Suprapubic skin (tissue), 4 donors: ENCODE measurements at regions not wholly inside any gene's neighbourhood (a gene's known extent, or its start where the extent isn't known, plus 50 kb on each side); places are given as distances from the start of the nearest gene placed in this dataset.
"Not testable (repeated sequence)": the region's sequence is repeated elsewhere in the genome, so short reads cannot be mapped to it uniquely, and the experiment has no call there.

ENCODE experiments used
- DNase-seq, 2 donors: peaks; one replicate each; pipeline ENCODE4 v3.0.0-alpha.2; 2019; ENCODE audit warnings: low spot score in 2 of 2
- H3K27ac ChIP-seq: fragments of 200-600 bp; sonication (generic); one replicate; pipeline ENCODE4 v1.5.1; 2019
- H3K27me3 ChIP-seq: fragments of 200-600 bp; sonication (generic); one replicate; pipeline ENCODE4 v1.5.1; 2019
- H3K36me3 ChIP-seq: fragments of 200-600 bp; sonication (generic); one replicate; pipeline ENCODE4 v1.5.1; 2019
- H3K4me1 ChIP-seq: fragments of 200-600 bp; sonication (generic); one replicate; pipeline ENCODE4 v1.5.1; 2019
- H3K4me3 ChIP-seq: fragments of 200-600 bp; sonication (generic); one replicate; pipeline ENCODE4 v1.5.1; 2019; ENCODE audit warnings: mild to moderate bottlenecking
- H3K9me3 ChIP-seq: fragments of 200-600 bp; sonication (generic); one replicate; pipeline ENCODE4 v1.5.1; 2019
- EP300 ChIP-seq: sonication (generic); formaldehyde crosslinking; IDR thresholded peaks from one replicate; pipeline ENCODE4 v1.6.1; 2017; ENCODE audit warnings: antibody characterized with exemption
- POLR2A ChIP-seq, 2 donors: fragments of 450-650 bp; IDR thresholded peaks; one replicate each; pipeline ENCODE4 v1.6.1; 2017; ENCODE audit warnings: antibody characterized with exemption in 2 of 2, mild to moderate bottlenecking in 2 of 2, moderate library complexity in 2 of 2
- POLR2AphosphoS5 ChIP-seq, 3 donors: sonication (generic); formaldehyde crosslinking; IDR thresholded peaks; one replicate each; pipeline ENCODE4 v1.6.1; 2017; ENCODE audit warnings: antibody characterized with exemption in 3 of 3
- WGBS: methylation state at CpG from one replicate; pipeline ENCODE4 v1.1.5; 2018; 5-methylcytosine and 5-hydroxymethylcytosine counted together
- TF ChIP-seq, protein P1 (sequence below), 2 donors: fragments of 200-600 bp in 1 of 2; fragments of 450-650 bp in 1 of 2; sonication (generic) in 1 of 2; IDR thresholded peaks; one replicate each; pipeline ENCODE4 v1.5.1; 2016 to 2019; ENCODE audit warnings: antibody characterized with exemption in 2 of 2, mild to moderate bottlenecking in 1 of 2, moderate library complexity in 1 of 2

DNA sequence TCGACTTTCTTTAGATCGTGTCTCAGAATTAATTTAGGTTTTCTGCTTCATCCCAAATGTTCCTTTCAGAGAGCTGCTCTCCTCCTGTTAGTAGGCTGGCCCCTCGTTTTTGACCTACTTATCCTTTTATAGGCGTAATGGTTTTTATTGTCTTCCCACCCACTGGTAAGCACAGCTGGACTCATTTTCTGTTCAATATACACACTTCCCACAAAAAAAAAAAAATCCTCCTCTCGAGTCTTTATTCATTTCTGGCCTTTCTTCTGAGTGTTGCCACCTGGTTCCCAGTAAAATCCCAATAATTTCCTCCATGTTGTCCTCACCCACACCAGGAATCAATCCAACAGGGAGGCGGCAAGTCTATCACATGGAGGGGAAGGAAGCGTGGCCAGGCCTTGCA, 970.2 kb upstream of the CELF2 start:
- TF ChIP-seq, protein P1, sequence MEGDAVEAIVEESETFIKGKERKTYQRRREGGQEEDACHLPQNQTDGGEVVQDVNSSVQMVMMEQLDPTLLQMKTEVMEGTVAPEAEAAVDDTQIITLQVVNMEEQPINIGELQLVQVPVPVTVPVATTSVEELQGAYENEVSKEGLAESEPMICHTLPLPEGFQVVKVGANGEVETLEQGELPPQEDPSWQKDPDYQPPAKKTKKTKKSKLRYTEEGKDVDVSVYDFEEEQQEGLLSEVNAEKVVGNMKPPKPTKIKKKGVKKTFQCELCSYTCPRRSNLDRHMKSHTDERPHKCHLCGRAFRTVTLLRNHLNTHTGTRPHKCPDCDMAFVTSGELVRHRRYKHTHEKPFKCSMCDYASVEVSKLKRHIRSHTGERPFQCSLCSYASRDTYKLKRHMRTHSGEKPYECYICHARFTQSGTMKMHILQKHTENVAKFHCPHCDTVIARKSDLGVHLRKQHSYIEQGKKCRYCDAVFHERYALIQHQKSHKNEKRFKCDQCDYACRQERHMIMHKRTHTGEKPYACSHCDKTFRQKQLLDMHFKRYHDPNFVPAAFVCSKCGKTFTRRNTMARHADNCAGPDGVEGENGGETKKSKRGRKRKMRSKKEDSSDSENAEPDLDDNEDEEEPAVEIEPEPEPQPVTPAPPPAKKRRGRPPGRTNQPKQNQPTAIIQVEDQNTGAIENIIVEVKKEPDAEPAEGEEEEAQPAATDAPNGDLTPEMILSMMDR (IDR thresholded peaks at IDR 0.05) = no peak
- no peak for TF ChIP-seq POLR2A (IDR thresholded peaks at IDR 0.05)
- no peaks in the 10 kb centered on the region for H3K4me1 ChIP-seq
- no peak for DNase-seq
- 78% methylated on average over 7 of the region's 7 CpGs for WGBS
- H3K27me3 ChIP-seq = no peaks in the 10 kb centered on the region
- no peaks in the 10 kb centered on the region for H3K36me3 ChIP-seq
- no peak overlapping the region for H3K27ac ChIP-seq
- peaks cover 3% of the 10 kb centered on the region for H3K9me3 ChIP-seq
- no peak overlapping the region for H3K4me3 ChIP-seq

DNA sequence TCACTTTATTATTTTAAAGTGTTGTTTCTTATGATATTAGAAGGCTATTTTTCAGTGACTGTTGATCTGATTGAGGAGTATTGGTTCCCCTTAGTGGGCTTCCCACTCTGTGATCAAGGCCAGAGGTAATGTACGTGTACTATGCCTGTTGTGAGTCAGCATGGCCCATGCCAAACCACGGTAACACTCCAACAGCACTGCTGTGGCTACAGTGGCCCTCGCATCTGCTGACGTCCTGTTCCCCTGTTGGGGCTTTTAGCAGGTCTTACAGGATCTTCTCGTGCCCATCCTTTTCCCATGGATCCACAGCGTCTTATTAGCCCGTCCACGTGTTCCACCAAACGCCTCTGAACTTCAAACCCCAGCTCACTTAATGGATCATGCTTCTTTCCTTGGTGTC, 964.6 kb upstream of the CELF2 start:
- TF ChIP-seq POLR2A (IDR thresholded peaks at IDR 0.05) = no peak
- no peak for TF ChIP-seq POLR2AphosphoS5 (IDR thresholded peaks at IDR 0.05)
- Histone ChIP-seq H3K9me3 (peaks cover 3% of the 10 kb centered on the region), H3K27ac (no peak overlapping the region), H3K4me3 (no peak overlapping the region), H3K4me1 (no peaks in the 10 kb centered on the region), H3K27me3 (no peaks in the 10 kb centered on the region), H3K36me3 (no peaks in the 10 kb centered on the region)
- no peak for DNase-seq
- WGBS = 74% methylated on average over 9 of the region's 9 CpGs

DNA sequence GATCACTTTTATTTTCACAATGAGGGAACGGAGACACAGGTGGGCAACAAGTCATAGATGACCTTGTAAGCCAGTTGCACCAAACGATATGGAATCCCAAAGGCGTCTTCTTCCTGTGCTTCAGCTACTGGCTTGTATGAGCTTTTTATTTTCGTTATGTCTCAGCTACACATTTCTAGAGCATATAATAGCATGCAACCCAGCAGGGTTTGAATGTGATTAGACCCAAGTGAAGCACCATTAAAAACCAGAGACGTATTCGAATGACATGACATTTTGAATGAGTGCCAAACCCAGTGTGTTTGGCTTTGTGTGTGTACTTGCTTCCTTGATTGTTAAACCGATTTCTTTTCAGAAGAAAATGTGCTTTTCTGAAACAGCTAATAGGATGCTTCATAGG, 963.2 kb upstream of the CELF2 start:
- no peak for DNase-seq
- Histone ChIP-seq H3K27ac (no peak overlapping the region), H3K4me1 (no peaks in the 10 kb centered on the region), H3K4me3 (no peak overlapping the region), H3K36me3 (no peaks in the 10 kb centered on the region), H3K27me3 (no peaks in the 10 kb centered on the region), H3K9me3 (no peaks in the 10 kb centered on the region)
- 61% methylated on average over 7 of the region's 7 CpGs for WGBS
- TF ChIP-seq EP300 (no peak), POLR2A (IDR thresholded peaks at IDR 0.05) (no peak), POLR2AphosphoS5 (IDR thresholded peaks at IDR 0.05) (no peak)
- TF ChIP-seq, protein P1 (IDR thresholded peaks at IDR 0.05) = no peak

DNA sequence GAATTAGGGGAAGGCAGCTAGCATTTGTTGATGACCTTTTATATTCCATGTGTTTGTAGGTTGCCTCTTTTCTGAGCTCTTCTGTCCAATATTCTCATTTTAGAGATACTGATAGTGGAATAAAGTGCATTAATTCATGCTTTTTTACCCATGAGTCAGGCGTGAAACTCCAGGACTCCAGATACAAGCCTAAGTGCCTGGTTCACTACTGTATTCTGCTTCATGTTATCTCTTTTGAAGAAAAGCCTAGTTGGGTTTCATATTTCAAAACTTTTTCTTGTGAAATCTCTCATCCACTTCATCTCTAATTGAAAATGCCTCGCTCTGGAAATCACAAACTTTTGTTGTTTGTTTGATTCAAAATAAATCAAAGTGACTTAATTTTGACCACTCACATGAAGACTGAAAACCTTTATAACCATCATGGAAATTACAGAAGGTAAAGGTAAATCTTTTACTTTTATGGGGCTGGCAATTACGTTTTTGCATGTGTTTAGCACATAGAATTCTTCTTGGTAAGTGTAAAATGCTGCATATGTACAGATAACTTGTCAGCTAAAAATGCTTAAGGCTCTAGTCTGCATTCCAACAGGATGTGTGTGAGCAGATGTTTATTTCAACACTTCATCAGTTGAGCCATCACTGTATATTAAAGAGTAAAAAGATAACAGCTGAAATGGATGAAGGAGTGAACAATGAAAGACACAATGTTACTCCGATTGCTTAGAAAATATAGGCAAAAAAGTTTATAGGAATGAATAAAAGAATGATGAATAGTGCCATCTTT, 961.8 kb upstream of the CELF2 start:
- no peaks in the 10 kb centered on the region for H3K27me3 ChIP-seq
- no peaks in the 10 kb centered on the region for H3K36me3 ChIP-seq
- no peak for DNase-seq
- H3K9me3 ChIP-seq = no peaks in the 10 kb centered on the region
- 49% methylated on average over 4 of the region's 4 CpGs for WGBS
- no peak overlapping the region for H3K27ac ChIP-seq
- no peaks in the 10 kb centered on the region for H3K4me1 ChIP-seq
- no peak for TF ChIP-seq EP300
- no peak for TF ChIP-seq POLR2AphosphoS5 (IDR thresholded peaks at IDR 0.05)
- no peak for TF ChIP-seq POLR2A (IDR thresholded peaks at IDR 0.05)
- TF ChIP-seq, protein P1 (IDR thresholded peaks at IDR 0.05) = no peak
- no peak overlapping the region for H3K4me3 ChIP-seq

DNA sequence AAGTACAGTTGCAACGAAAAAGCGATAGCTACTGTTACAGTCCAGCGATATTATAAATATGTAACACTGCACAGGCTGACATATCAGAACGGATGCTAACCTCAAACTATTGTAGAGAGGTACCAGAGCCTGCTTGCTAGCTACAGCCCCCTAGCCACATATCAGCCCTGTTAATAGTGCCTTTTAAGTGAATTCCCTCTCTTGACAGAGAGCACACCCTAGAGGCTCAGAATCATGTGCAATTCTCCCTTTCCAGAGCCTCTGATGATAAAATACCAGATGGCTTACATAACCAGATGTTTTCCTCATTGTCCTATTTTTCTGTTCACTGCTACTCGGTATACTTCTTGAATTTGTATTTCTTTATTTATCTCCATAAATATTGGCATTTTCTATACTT, 960.7 kb upstream of the CELF2 start:
- WGBS = 58% methylated on average over 5 of the region's 5 CpGs
- Histone ChIP-seq H3K27ac (no peak overlapping the region), H3K4me1 (no peaks in the 10 kb centered on the region), H3K9me3 (no peaks in the 10 kb centered on the region), H3K27me3 (no peaks in the 10 kb centered on the region), H3K4me3 (no peak overlapping the region), H3K36me3 (no peaks in the 10 kb centered on the region)
- DNase-seq = no peak
- TF ChIP-seq, protein P1 (IDR thresholded peaks at IDR 0.05) = no peak
- no peak for TF ChIP-seq POLR2AphosphoS5 (IDR thresholded peaks at IDR 0.05)
- no peak for TF ChIP-seq EP300
- TF ChIP-seq POLR2A (IDR thresholded peaks at IDR 0.05) = no peak

DNA sequence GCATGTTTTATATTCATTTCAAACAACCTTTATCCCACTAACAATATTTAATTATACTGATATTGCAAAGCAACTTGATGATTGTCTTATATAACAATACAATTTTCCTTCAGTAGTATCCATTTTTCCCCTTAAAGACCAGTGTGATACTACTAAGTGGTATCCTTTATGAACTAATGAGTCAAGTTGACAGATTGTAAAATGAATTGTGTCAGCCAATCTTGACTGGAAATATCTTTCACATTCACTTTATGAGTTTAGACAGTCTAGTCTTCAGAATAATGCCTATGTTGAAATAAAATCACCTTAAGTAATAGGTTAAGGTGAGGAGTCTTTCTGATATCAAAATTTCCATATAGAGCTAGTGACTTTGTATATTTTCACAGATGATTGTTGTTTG, 950.0 kb upstream of the CELF2 start:
- no peak for TF ChIP-seq POLR2A (IDR thresholded peaks at IDR 0.05)
- TF ChIP-seq, protein P1 (IDR thresholded peaks at IDR 0.05) = no peak
- TF ChIP-seq EP300 = no peak
- TF ChIP-seq POLR2AphosphoS5 (IDR thresholded peaks at IDR 0.05) = no peak
- H3K27ac ChIP-seq = no peak overlapping the region
- no peaks in the 10 kb centered on the region for H3K9me3 ChIP-seq
- no peaks in the 10 kb centered on the region for H3K36me3 ChIP-seq
- H3K27me3 ChIP-seq = no peaks in the 10 kb centered on the region
- DNase-seq = no peak
- no peaks in the 10 kb centered on the region for H3K4me1 ChIP-seq
- no peak overlapping the region for H3K4me3 ChIP-seq

DNA sequence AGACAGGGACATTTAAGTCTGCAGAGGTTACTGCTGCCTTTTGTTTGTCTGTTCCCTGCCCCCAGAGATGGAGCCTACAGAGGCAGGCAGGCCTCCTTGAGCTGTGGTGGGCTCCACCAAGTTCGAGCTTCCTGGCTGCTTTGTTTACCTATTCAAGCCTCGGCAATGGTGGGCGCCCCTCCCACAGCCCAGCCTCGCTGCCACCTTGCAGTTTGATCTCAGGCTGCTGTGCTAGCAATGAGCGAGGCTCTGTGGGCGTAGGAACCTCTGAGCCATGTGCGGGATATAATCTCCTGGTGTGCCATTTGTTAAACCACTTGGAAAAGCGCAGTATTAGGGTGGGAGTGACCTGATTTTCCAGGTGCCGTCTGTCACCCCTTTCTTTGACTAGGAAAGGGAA, 942.8 kb upstream of the CELF2 start:
- not testable (repeated sequence) for H3K4me1 ChIP-seq, H3K27me3 ChIP-seq, H3K36me3 ChIP-seq, H3K27ac ChIP-seq, DNase-seq, H3K4me3 ChIP-seq, H3K9me3 ChIP-seq
- WGBS = 93% methylated on average over 9 of the region's 9 CpGs
